ENCODE measurements at regions not wholly inside any gene's neighbourhood (a gene's known extent, or its start where the extent isn't known, plus 50 kb on each side); places are given as distances from the start of the nearest gene placed in this dataset.

DNA sequence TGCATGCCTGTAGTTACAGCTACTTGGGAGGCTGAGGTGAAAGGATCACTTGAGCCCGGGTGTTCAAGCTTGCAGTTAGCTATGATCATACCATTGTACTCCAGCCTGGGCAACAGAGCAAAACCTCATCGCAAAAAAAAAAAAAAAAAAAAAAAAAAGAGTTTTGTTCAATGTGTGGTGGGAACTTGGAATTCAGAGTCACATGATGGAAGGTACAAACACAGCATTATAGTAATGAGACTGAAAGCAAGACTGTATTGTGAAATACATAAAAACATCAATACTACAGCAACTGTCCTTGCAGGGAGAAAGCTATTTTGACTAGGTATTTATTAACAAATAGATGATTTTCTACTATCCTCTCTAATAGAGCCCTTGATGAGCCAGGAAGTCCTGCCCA, 393.2 kb downstream of the DLEU7 start:
- no peaks in the 10 kb centered on the region for H3K9me3 ChIP-seq (replicated peaks)
- no peak overlapping the region for H3K4me3 ChIP-seq
- no peaks in the 10 kb centered on the region for H3K27me3 ChIP-seq (replicated peaks)
- H3K4me1 ChIP-seq (replicated peaks): no peaks in the 10 kb centered on the region
- no peaks in the 10 kb centered on the region for H3K36me3 ChIP-seq
- DNase-seq (ENCODE audit: low read depth in 1 of 2, low spot score in 2 of 2): no peak
- H3K27ac ChIP-seq: no peak overlapping the region

DNA sequence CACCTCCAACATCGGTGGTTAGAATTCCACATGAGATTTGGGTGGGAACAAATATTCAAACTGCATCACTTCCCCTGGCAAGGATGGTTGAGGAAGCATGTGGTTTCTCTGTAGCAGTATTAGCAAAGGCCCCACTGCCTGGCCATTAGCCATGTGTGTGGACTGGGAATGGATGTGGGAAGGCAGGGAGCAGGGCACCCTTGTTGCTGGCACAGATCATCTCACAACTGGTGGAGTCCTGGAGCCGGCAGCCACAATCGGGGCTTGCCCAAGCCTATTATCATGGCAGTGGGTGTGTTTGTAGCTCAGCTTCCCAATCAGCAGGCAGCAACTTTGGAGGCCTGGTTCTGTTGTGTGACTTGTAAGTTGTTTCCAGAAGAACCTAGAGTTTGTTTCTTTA, 391.9 kb downstream of the DLEU7 start:
- H3K4me1 ChIP-seq (replicated peaks): no peaks in the 10 kb centered on the region
- no peaks in the 10 kb centered on the region for H3K9me3 ChIP-seq (replicated peaks)
- H3K4me3 ChIP-seq: no peak overlapping the region
- no peaks in the 10 kb centered on the region for H3K36me3 ChIP-seq
- H3K27me3 ChIP-seq (replicated peaks): no peaks in the 10 kb centered on the region
- no peak overlapping the region for H3K27ac ChIP-seq
- no peak for DNase-seq (ENCODE audit: low read depth in 1 of 2, low spot score in 2 of 2)

DNA sequence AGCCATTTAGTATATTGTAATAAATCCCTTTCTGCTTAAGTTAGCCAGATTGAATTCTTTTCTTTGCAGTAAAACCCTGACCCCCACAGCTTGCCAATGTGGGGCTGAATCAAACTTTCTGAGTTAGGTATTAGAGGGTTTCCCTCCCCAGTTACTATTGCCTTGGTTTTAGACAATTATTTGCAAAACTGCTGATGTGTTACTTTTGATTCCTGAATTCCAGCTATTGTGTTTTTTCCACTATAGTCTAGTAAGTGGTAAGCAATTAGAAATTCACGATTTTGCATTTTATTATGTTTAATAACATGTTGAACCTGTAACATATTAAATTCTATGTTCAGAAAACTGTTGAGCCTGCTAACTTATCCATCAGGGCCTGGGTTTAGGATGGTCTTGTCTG, 391.5 kb downstream of the DLEU7 start:
- no peak overlapping the region for H3K4me3 ChIP-seq
- no peak overlapping the region for H3K27ac ChIP-seq
- DNase-seq (ENCODE audit: low read depth in 1 of 2, low spot score in 2 of 2): no peak
- no peaks in the 10 kb centered on the region for H3K36me3 ChIP-seq
- H3K9me3 ChIP-seq (replicated peaks): no peaks in the 10 kb centered on the region
- no peaks in the 10 kb centered on the region for H3K27me3 ChIP-seq (replicated peaks)
- H3K4me1 ChIP-seq (replicated peaks): no peaks in the 10 kb centered on the region

DNA sequence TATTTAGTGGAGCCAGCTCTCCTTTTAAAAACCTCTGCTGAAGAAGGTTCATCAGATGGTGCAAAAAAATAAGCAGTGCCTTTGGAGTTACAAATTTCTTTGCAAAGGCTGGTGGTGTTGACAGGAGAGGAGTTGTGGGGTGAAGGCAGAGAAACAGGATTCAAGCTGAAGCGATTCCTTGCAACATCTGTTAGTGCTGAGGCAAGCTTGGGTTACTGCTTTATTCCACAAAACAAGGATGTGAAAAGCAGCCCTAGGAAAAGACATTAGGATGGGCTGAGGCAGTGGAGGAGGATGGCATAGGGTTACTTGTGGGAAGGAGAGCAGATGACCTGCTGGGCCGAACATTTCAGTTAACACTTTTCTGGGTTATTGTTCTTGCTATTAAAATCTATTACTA, 390.7 kb downstream of the DLEU7 start:
- Histone ChIP-seq H3K9me3 (replicated peaks) (no peaks in the 10 kb centered on the region), H3K4me1 (replicated peaks) (no peaks in the 10 kb centered on the region), H3K4me3 (no peak overlapping the region), H3K36me3 (no peaks in the 10 kb centered on the region), H3K27ac (no peak overlapping the region), H3K27me3 (replicated peaks) (no peaks in the 10 kb centered on the region)
- DNase-seq (ENCODE audit: low read depth in 1 of 2, low spot score in 2 of 2): no peak

DNA sequence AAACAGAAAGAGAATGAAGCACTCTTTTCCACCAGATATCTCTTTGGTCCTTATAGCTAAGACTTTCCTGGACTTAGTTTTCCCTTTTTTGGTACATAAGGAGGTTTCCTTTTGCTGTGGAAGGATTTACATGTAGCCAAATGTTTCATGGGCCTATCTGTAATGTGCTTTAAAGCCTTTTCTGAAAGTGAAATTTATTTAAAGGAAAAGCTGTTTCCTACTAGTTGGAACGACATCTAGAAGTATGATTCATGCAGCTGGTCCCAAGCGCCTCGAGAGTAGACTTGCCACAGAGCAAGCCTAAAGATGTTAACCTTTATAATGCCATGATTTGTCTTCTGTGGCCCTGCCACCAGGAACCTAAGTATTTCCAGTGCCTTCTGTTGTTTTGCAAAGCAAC, 390.3 kb downstream of the DLEU7 start:
- H3K36me3 ChIP-seq: no peaks in the 10 kb centered on the region
- no peak overlapping the region for H3K27ac ChIP-seq
- H3K9me3 ChIP-seq (replicated peaks): no peaks in the 10 kb centered on the region
- DNase-seq (ENCODE audit: low read depth in 1 of 2, low spot score in 2 of 2): no peak
- no peak overlapping the region for H3K4me3 ChIP-seq
- no peaks in the 10 kb centered on the region for H3K27me3 ChIP-seq (replicated peaks)
- no peaks in the 10 kb centered on the region for H3K4me1 ChIP-seq (replicated peaks)

DNA sequence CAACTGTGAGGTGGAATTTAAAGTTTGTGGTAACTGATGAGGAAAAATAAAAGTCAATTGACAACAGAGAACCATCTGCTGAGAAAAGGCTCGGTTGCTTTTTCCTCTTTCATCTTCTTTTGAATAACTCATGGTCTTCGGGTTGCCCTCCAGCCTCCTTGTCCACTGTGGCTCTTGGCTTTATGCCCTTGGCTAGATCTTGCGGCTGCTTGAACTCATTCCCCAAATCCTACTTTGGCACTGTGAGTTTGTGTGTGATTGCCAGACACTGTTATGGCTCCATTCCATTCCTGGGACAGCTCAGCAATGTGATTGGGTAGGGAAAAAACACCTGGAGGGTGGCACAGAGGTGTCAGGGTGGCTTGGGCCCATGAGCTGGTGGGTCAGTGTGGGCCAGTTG, 387.4 kb downstream of the DLEU7 start:
- no peak for DNase-seq (ENCODE audit: low read depth in 1 of 2, low spot score in 2 of 2)
- H3K27ac ChIP-seq: no peak overlapping the region
- H3K36me3 ChIP-seq: no peaks in the 10 kb centered on the region
- no peak overlapping the region for H3K4me3 ChIP-seq
- no peaks in the 10 kb centered on the region for H3K9me3 ChIP-seq (replicated peaks)
- no peaks in the 10 kb centered on the region for H3K4me1 ChIP-seq (replicated peaks)
- no peaks in the 10 kb centered on the region for H3K27me3 ChIP-seq (replicated peaks)

DNA sequence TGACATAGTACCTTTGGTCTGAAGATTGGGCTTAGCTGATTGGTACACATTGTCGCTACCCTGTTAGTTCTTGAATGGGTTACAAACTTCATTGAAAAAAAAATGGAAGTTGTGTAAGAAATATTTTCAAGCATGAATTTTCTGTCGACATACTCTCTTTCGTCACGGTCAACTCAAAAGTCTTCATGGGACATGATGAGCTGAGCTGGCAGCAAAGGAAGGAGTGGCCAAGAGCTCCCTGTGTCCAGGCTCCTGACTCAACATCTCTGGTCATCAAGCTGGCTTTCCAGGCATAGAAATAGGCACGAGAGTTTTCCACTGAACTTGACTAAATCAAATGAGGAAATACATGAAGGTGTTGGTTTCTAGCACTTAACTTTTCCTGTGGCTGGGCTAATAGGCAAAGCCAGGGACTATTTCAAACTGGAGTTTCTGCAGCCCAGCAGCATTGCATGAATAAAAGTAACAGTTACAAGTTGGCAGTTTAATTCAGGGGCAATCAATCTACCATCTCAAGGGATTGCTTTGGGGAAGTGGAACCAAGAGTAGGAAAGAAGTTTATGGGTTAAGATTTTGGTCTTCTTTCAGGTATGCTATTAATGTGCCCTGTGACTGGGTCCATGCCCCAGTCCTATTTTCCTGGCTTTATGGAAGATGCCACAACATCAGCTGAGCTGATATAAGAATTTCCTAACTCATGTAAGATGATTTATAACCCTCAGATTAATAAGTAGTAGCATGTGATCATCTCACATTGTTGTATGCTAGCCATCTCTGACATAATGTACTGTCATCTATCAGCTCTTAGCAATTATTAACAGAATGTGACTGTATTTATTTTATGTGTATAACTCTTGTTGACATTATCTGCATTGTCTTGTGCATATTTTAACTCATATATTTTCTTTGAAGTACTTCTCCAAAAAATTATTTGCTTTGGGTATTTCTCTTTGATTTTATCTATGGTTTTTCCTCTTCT, 385.8 kb downstream of the DLEU7 start:
- Histone ChIP-seq H3K9me3 (replicated peaks) (no peaks in the 10 kb centered on the region), H3K4me3 (no peak overlapping the region), H3K4me1 (replicated peaks) (no peaks in the 10 kb centered on the region), H3K27me3 (replicated peaks) (no peaks in the 10 kb centered on the region), H3K36me3 (no peaks in the 10 kb centered on the region), H3K27ac (no peak overlapping the region)
- no peak for DNase-seq (ENCODE audit: low read depth in 1 of 2, low spot score in 2 of 2)

DNA sequence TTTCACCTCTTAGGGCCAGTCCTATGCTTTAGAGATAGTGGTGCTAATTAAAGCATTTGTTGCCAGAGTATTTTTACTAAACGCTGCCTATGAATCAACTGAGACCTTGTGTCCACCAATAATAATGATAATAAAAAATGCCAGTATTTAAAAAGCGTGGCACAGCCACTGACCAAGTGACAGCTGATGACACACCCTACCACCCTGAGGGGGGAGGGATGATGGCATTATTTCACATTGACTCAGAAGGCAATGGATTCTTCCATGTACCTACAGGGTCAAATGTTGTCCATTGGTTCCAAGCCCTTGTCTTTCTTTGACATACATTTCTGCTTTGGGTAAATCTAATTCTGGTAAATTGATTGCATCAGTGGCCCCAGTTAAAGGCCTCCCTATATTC, 384.4 kb downstream of the DLEU7 start:
- Histone ChIP-seq H3K36me3 (no peaks in the 10 kb centered on the region), H3K27ac (no peak overlapping the region), H3K27me3 (replicated peaks) (no peaks in the 10 kb centered on the region), H3K4me1 (replicated peaks) (no peaks in the 10 kb centered on the region), H3K4me3 (no peak overlapping the region), H3K9me3 (replicated peaks) (no peaks in the 10 kb centered on the region)
- DNase-seq (ENCODE audit: low read depth in 1 of 2, low spot score in 2 of 2): no peak

DNA sequence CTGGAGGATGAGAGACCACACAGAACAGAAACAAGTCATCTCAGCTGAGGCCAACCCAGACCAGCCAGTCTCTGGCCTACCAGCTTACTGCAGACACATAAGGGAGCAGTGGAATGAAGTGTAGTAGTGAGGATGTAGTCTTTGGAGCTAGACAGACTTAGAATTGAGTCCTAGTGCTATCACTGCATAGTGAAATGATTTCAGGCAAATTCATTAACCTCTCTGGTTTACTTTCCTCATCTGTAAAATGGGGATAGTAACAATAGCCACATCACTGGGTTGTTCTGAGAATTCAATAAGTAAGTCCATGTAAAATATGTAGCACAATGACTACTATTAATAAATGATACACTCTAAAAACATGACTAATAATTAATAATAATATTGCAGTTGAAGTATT, 383.8 kb downstream of the DLEU7 start:
- H3K27ac ChIP-seq: no peak overlapping the region
- H3K36me3 ChIP-seq: no peaks in the 10 kb centered on the region
- no peaks in the 10 kb centered on the region for H3K27me3 ChIP-seq (replicated peaks)
- no peak overlapping the region for H3K4me3 ChIP-seq
- no peak for DNase-seq (ENCODE audit: low read depth in 1 of 2, low spot score in 2 of 2)
- H3K4me1 ChIP-seq (replicated peaks): no peaks in the 10 kb centered on the region
- H3K9me3 ChIP-seq (replicated peaks): no peaks in the 10 kb centered on the region

DNA sequence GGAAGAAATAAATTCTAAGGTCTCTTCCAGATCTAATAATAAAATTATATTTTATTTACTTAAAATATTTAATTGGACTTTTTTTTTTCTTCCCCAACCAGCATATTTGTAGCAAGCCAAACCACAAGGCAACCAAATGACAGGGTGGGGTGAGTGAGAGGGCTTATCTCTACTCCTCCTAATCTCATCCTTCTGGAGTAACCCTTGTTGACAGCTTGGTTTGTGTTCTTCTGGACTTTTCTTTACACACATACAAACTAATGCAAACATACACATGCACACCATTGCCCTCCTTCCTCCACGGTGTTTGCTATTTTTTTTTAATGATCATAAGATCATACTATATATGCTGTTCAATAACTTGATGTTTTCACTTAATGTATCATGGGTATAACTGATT, 383.1 kb downstream of the DLEU7 start:
- Histone ChIP-seq H3K9me3 (replicated peaks) (no peaks in the 10 kb centered on the region), H3K27ac (no peak overlapping the region), H3K27me3 (replicated peaks) (no peaks in the 10 kb centered on the region), H3K36me3 (no peaks in the 10 kb centered on the region), H3K4me3 (no peak overlapping the region), H3K4me1 (replicated peaks) (no peaks in the 10 kb centered on the region)
- DNase-seq (ENCODE audit: low read depth in 1 of 2, low spot score in 2 of 2): no peak

DNA sequence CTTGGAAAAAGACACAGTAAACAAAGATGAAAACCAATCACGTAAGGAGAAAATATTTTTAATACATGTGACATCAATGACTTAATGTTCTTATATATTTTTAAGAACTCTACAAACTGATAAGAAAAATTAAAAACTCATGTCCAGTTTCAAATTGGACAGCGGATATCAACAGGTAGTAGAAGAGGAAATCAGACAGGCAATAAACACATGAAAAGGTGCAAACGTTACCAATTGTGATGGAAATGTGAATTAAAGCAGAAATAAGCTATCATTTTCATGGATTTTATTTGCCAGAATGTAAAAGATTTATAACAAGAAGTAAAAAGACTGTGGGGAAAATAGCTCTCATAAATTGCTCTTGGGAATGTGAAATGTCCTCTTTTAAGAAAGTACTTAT, 382.3 kb downstream of the DLEU7 start:
- H3K9me3 ChIP-seq (replicated peaks): no peaks in the 10 kb centered on the region
- H3K4me3 ChIP-seq: no peak overlapping the region
- no peaks in the 10 kb centered on the region for H3K4me1 ChIP-seq (replicated peaks)
- no peaks in the 10 kb centered on the region for H3K36me3 ChIP-seq
- H3K27me3 ChIP-seq (replicated peaks): no peaks in the 10 kb centered on the region
- DNase-seq (ENCODE audit: low read depth in 1 of 2, low spot score in 2 of 2): no peak
- H3K27ac ChIP-seq: no peak overlapping the region

DNA sequence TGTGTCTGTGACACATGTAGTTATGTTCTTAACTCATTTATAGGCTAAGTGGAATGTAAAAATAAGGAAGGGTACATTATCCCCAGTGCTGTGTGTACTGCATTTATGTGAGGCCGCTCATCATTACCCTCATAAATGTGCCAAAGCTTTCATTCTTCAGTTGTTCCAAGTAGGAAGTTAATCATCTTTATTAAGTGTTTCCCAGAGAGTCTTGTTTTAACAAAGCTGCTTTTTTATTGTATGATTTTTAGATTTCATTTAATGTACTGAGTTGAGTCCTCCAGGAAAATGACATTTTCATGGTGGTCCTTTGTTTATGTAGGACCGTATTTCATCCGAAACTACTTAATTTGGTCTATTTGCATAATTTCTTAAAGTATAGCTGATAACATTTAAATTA, 379.8 kb downstream of the DLEU7 start:
- H3K36me3 ChIP-seq: no peaks in the 10 kb centered on the region
- no peak overlapping the region for H3K4me3 ChIP-seq
- no peak overlapping the region for H3K27ac ChIP-seq
- no peaks in the 10 kb centered on the region for H3K27me3 ChIP-seq (replicated peaks)
- DNase-seq (ENCODE audit: low read depth in 1 of 2, low spot score in 2 of 2): no peak
- H3K4me1 ChIP-seq (replicated peaks): no peaks in the 10 kb centered on the region
- H3K9me3 ChIP-seq (replicated peaks): no peaks in the 10 kb centered on the region

DNA sequence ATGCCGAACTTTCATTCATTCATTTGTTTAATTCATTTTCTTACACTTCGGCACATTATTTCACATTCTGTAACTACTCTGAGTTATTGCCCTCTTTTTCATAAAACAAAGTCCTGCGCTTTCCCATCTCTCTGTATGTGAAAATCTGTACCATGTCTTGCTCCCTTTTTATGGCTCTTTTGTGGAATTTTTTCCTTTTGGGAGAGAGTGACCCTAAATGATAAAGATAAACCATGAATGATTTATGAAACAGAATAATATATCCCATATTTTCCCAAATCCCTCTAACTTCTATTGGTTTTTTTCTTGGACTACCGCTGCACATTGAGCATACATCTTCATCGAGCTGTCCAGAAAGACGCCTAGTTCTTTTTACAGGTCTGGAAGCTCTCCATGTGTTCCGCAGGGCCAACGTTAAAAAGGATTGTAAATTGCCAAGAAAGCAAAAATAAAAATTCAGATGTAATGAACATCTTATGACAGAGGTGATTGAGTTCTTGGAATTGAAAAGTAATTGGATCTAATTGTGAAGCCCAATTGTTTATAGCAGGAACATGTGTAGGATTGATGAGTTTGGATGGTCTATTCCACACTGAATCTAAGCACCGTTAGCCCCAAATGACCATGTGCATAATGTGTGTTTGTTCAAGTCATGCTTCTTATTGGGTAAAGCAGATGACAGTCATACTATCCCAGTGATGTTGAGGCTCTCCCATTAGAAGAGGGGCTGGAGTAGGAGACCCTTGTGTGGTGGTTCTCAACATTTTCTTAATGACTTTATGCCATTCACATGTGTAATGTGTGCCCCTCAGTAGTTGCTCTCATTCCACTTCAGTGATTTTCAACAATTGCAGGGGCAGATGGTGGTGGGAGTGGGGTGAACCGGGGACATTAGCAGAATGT, 378.9 kb downstream of the DLEU7 start:
- no peak overlapping the region for H3K27ac ChIP-seq
- H3K36me3 ChIP-seq: no peaks in the 10 kb centered on the region
- DNase-seq (ENCODE audit: low read depth in 1 of 2, low spot score in 2 of 2): no peak

DNA sequence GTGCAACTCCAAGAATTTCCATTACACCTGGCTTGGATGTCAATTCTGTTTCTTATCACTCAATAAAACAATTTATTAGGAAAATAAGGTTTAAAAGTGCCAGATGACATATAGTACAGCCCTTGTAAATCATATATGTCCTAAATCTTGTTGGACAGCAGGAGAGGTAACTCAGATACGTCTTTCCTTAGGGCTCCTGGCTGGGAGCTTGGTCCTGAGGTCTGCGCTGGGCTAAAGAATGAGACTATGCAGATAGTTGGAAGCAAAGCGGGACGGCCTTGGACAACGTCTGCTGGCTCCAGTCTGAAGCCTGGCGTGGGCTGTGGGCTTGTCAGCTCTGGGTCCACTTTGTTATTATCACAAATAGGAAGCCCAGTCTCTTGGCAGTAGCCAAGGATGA, 377.0 kb downstream of the DLEU7 start:
- DNase-seq (ENCODE audit: low read depth in 1 of 2, low spot score in 2 of 2): no peak
- H3K9me3 ChIP-seq (replicated peaks): no peaks in the 10 kb centered on the region
- no peaks in the 10 kb centered on the region for H3K36me3 ChIP-seq
- H3K4me1 ChIP-seq (replicated peaks): no peaks in the 10 kb centered on the region
- no peaks in the 10 kb centered on the region for H3K27me3 ChIP-seq (replicated peaks)
- no peak overlapping the region for H3K4me3 ChIP-seq
- no peak overlapping the region for H3K27ac ChIP-seq

More for the DNA sequence above, 378.9 kb downstream of the DLEU7 start:
- no peaks in the 10 kb centered on the region for H3K4me1 ChIP-seq (replicated peaks)
- H3K27me3 ChIP-seq (replicated peaks): no peaks in the 10 kb centered on the region
- no peaks in the 10 kb centered on the region for H3K9me3 ChIP-seq (replicated peaks)
- no peak overlapping the region for H3K4me3 ChIP-seq

All from SJSA1 (cell line).